Neural crest cell (in vitro differentiated cells): ENCODE measurements at regions not wholly inside any gene's neighbourhood (a gene's known extent, or its start where the extent isn't known, plus 50 kb on each side); places are given as distances from the start of the nearest gene placed in this dataset.
A peak's percentile ranks its signal among the peaks of the same experiment; 100 is the strongest.

ENCODE experiments used
- DNase-seq: peaks from one replicate; pipeline ENCODE4 v3.0.0; 2021; ENCODE audit warnings: low read depth, mixed read lengths, low spot score
- H3K27ac Mint-ChIP-seq: one replicate; pipeline ENCODE4 v1.8.0; 2021; ENCODE audit warnings: mild to moderate bottlenecking, mixed read lengths; ENCODE audit not compliant: unreplicated experiment
- H3K27me3 Mint-ChIP-seq: 2 replicates; pipeline ENCODE4 v1.8.0; 2021; ENCODE audit warnings: low read depth, mild to moderate bottlenecking, mixed read lengths
- H3K36me3 Mint-ChIP-seq: 2 replicates; pipeline ENCODE4 v1.8.0; 2021; ENCODE audit warnings: low read depth, mild to moderate bottlenecking, mixed read lengths
- H3K4me1 Mint-ChIP-seq: 2 replicates; pipeline ENCODE4 v1.8.0; 2021; ENCODE audit warnings: mixed read lengths
- H3K4me3 Mint-ChIP-seq: one replicate; pipeline ENCODE4 v1.8.0; 2021; ENCODE audit warnings: mild to moderate bottlenecking, mixed read lengths
- H3K9me3 Mint-ChIP-seq: 2 replicates; pipeline ENCODE4 v1.8.0; 2021; ENCODE audit warnings: mixed read lengths
- TF ChIP-seq, protein P1 (sequence below): fragments of 200-600 bp; sonication (generic); conservative IDR thresholded peaks from 2 replicates; pipeline ENCODE4 v1.5.0; 2021; ENCODE audit warnings: antibody characterized with exemption, mild to moderate bottlenecking

- DNase-seq: no peak
- peaks cover 33% of the 10 kb centered on the region for H3K4me1 Mint-ChIP-seq
- H3K27ac Mint-ChIP-seq: peak overlapping the region; percentile 92
Measured at GRCh38 chr7:81140775-81141174, 221.9 kb upstream of the SEMA3C start.

GRCh38 chr7:81140252-81140651 lies 221.4 kb upstream of the SEMA3C start:
- H3K27me3 Mint-ChIP-seq: no peaks in the 10 kb centered on the region
- H3K9me3 Mint-ChIP-seq: peaks cover 6% of the 10 kb centered on the region
- H3K4me3 Mint-ChIP-seq: peak overlapping the region; percentile 39
- H3K36me3 Mint-ChIP-seq: no peaks in the 10 kb centered on the region
- TF ChIP-seq, protein P1, sequence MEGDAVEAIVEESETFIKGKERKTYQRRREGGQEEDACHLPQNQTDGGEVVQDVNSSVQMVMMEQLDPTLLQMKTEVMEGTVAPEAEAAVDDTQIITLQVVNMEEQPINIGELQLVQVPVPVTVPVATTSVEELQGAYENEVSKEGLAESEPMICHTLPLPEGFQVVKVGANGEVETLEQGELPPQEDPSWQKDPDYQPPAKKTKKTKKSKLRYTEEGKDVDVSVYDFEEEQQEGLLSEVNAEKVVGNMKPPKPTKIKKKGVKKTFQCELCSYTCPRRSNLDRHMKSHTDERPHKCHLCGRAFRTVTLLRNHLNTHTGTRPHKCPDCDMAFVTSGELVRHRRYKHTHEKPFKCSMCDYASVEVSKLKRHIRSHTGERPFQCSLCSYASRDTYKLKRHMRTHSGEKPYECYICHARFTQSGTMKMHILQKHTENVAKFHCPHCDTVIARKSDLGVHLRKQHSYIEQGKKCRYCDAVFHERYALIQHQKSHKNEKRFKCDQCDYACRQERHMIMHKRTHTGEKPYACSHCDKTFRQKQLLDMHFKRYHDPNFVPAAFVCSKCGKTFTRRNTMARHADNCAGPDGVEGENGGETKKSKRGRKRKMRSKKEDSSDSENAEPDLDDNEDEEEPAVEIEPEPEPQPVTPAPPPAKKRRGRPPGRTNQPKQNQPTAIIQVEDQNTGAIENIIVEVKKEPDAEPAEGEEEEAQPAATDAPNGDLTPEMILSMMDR: no peak
- H3K4me1 Mint-ChIP-seq: peaks cover 33% of the 10 kb centered on the region
- DNase-seq: no peak
- no peak overlapping the region for H3K27ac Mint-ChIP-seq

More at GRCh38 chr7:81140775-81141174, 221.9 kb upstream of the SEMA3C start:
- Mint-ChIP-seq H3K4me3 (peak overlapping the region; percentile 39), H3K27me3 (no peaks in the 10 kb centered on the region), H3K9me3 (peaks cover 8% of the 10 kb centered on the region), H3K36me3 (no peaks in the 10 kb centered on the region)
- TF ChIP-seq, protein P1: no peak

GRCh38 chr7:81138870-81139269 lies 220.0 kb upstream of the SEMA3C start:
- no peak for DNase-seq
- TF ChIP-seq, protein P1: no peak
- Mint-ChIP-seq H3K27me3 (no peaks in the 10 kb centered on the region), H3K27ac (peak overlapping the region; percentile 89), H3K4me3 (no peak overlapping the region), H3K36me3 (no peaks in the 10 kb centered on the region), H3K9me3 (peaks cover 3% of the 10 kb centered on the region), H3K4me1 (peaks cover 33% of the 10 kb centered on the region)

GRCh38 chr7:81135324-81135723 lies 216.5 kb upstream of the SEMA3C start:
- H3K27ac Mint-ChIP-seq: no peak overlapping the region
- H3K4me3 Mint-ChIP-seq: no peak overlapping the region
- H3K36me3 Mint-ChIP-seq: no peaks in the 10 kb centered on the region
- no peak for DNase-seq
- TF ChIP-seq, protein P1: no peak
- H3K9me3 Mint-ChIP-seq: peaks cover 9% of the 10 kb centered on the region
- peaks cover 22% of the 10 kb centered on the region for H3K4me1 Mint-ChIP-seq
- no peaks in the 10 kb centered on the region for H3K27me3 Mint-ChIP-seq

GRCh38 chr7:81128011-81128410 lies 209.2 kb upstream of the SEMA3C start:
- no peak overlapping the region for H3K4me3 Mint-ChIP-seq
- TF ChIP-seq, protein P1: no peak
- no peaks in the 10 kb centered on the region for H3K4me1 Mint-ChIP-seq
- peaks cover 25% of the 10 kb centered on the region for H3K9me3 Mint-ChIP-seq
- H3K36me3 Mint-ChIP-seq: peaks cover 22% of the 10 kb centered on the region
- H3K27ac Mint-ChIP-seq: no peak overlapping the region
- no peaks in the 10 kb centered on the region for H3K27me3 Mint-ChIP-seq
- no peak for DNase-seq

GRCh38 chr7:81120803-81121202 lies 202.0 kb upstream of the SEMA3C start:
- no peaks in the 10 kb centered on the region for H3K27me3 Mint-ChIP-seq
- H3K9me3 Mint-ChIP-seq: peaks cover 17% of the 10 kb centered on the region
- peaks cover 4% of the 10 kb centered on the region for H3K36me3 Mint-ChIP-seq
- H3K27ac Mint-ChIP-seq: no peak overlapping the region
- no peak overlapping the region for H3K4me3 Mint-ChIP-seq
- peaks cover 10% of the 10 kb centered on the region for H3K4me1 Mint-ChIP-seq
- TF ChIP-seq, protein P1: no peak
- DNase-seq: no peak
